CD4-positive, CD25-positive, alpha-beta regulatory T cell (primary cell): ENCODE measurements at regions not wholly inside any gene's neighbourhood (a gene's known extent, or its start where the extent isn't known, plus 50 kb on each side); places are given as distances from the start of the nearest gene placed in this dataset.

Experiments
- ATAC-seq, 2 donors: fragments of 150-1000 bp; cut with Tn5 transposase; one replicate each; pipeline ENCODE4 v1.10.0; 2021; ENCODE audit warnings: low read depth in 2 of 2, moderate number of reproducible peaks in 2 of 2, moderate library complexity in 1 of 2
- DNase-seq, 3 donors: peaks; one replicate each; pipeline versions ENCODE4 v3.0.0 to v3.0.0-alpha.2; 2012 to 2022; ENCODE audit warnings: mixed read lengths in 1 of 3
- H3K27ac ChIP-seq: one replicate; pipeline ENCODE4 v1.7.0; 2013; ENCODE audit warnings: mild to moderate bottlenecking, low read length; ENCODE audit not compliant: insufficient read depth, poor library complexity, severe bottlenecking
- H3K27me3 ChIP-seq: one replicate; pipeline ENCODE4 v1.7.0; 2013; ENCODE audit warnings: low read length; ENCODE audit not compliant: control insufficient read depth, insufficient read depth
- H3K36me3 ChIP-seq: one replicate; pipeline ENCODE4 v1.7.0; 2013; ENCODE audit warnings: mild to moderate bottlenecking, low read length, moderate library complexity; ENCODE audit not compliant: control insufficient read depth, insufficient read depth
- H3K4me1 ChIP-seq: 2 replicates; pipeline ENCODE4 v1.7.0; 2013; ENCODE audit warnings: mild to moderate bottlenecking, low read length; ENCODE audit not compliant: insufficient read depth, control insufficient read depth, poor library complexity, severe bottlenecking
- H3K4me3 ChIP-seq: one replicate; pipeline ENCODE4 v1.7.0; 2013; ENCODE audit warnings: low read depth, mild to moderate bottlenecking, low read length, moderate library complexity
- H3K9me3 ChIP-seq, 2 experiments: 1 replicate in 1 of 2; 2 replicates in 1 of 2; pipeline ENCODE4 v1.7.0; 2013; ENCODE audit warnings: low read length in 2 of 2, mild to moderate bottlenecking in 1 of 2, moderate library complexity in 1 of 2; ENCODE audit not compliant: control insufficient read depth in 2 of 2
- H3K27ac Mint-ChIP-seq, 3 donors: one replicate each; pipeline ENCODE4 v1.8.0; 2020 to 2022; ENCODE audit warnings: mild to moderate bottlenecking in 3 of 3, mixed read lengths in 3 of 3, moderate library complexity in 2 of 3
- H3K27me3 Mint-ChIP-seq: one replicate; pipeline ENCODE4 v1.8.0; 2022; ENCODE audit warnings: mild to moderate bottlenecking, mixed read lengths
- H3K36me3 Mint-ChIP-seq: one replicate; pipeline ENCODE4 v1.8.0; 2020; ENCODE audit warnings: mixed read lengths
- H3K4me1 Mint-ChIP-seq, 4 donors: one replicate each; pipeline ENCODE4 v1.8.0; 2020 to 2022; ENCODE audit warnings: mixed read lengths in 4 of 4, mild to moderate bottlenecking in 1 of 4
- H3K4me3 Mint-ChIP-seq, 4 donors: one replicate each; pipeline ENCODE4 v1.8.0; 2020 to 2022; ENCODE audit warnings: mild to moderate bottlenecking in 4 of 4, mixed read lengths in 4 of 4, moderate library complexity in 3 of 4
- H3K9me3 Mint-ChIP-seq, 7 donors: one replicate each; pipeline ENCODE4 v1.8.0; 2020 to 2022; ENCODE audit warnings: mixed read lengths in 7 of 7, mild to moderate bottlenecking in 3 of 7, moderate library complexity in 2 of 7

DNA sequence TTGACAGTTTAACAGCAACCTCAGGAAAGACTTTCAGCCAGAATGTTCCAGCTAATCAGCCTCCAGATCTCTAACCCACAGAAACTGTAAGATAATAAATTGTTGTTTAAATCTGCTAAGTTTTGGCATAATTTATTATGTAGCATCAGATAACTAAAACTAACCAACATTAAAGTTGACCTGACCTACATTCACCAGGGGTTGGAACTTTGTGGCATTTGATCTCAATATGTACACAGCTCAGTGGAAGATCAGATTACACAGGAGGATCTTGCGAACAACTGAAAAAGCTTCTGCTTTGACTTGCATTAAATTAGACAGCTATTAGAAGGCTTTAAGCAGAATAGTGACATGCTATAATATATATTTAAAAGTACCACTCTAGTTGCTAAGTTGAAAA is 91.4 kb upstream of the POU1F1 start:
- Histone ChIP-seq H3K36me3 (no peaks in the 10 kb centered on the region), H3K4me3 (no peak overlapping the region), H3K27ac (no peak overlapping the region), H3K4me1 (no peaks in the 10 kb centered on the region), H3K9me3 (no peaks in the 10 kb centered on the region), H3K27me3 (peaks cover 3% of the 10 kb centered on the region)
- ATAC-seq (no peak), DNase-seq (no peak)
- Mint-ChIP-seq H3K27me3 (no peaks in the 10 kb centered on the region), H3K27ac (peak overlapping the region in 1 of 3 donors; percentile 27), H3K4me3 (no peak overlapping the region), H3K4me1 (no peaks in the 10 kb centered on the region), H3K9me3 (peaks cover 0 to 1% (median 0%) of the 10 kb centered on the region in 7 donors), H3K36me3 (no peaks in the 10 kb centered on the region)

DNA sequence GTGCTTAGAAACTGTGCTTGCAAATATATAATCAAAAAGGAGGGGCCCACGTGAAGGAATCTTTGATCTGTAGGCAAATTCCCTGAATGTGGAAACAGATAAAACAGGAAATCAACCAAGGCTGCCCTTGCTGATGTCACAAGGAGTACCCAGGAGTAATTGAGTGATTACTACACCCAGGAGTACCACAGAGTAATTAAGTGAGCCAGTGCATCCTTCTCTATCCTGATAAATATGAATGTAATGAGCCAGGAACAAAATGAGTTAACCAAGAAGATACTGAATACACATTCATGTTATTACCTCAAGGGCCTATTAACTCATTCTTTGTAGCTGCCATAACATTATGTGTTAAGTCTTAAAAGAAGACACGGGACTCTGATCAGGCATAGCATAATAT is 87.3 kb upstream of the POU1F1 start:
- Mint-ChIP-seq H3K27ac (no peak overlapping the region), H3K4me1 (peaks cover 0 to 2% (median 0%) of the 10 kb centered on the region in 4 donors), H3K27me3 (no peaks in the 10 kb centered on the region), H3K36me3 (no peaks in the 10 kb centered on the region), H3K4me3 (no peak overlapping the region), H3K9me3 (peaks cover 0 to 4% (median 0%) of the 10 kb centered on the region in 7 donors)
- no peaks in the 10 kb centered on the region for H3K9me3 ChIP-seq
- no peaks in the 10 kb centered on the region for H3K36me3 ChIP-seq
- H3K4me3 ChIP-seq: no peak overlapping the region
- no peaks in the 10 kb centered on the region for H3K4me1 ChIP-seq
- H3K27ac ChIP-seq: no peak overlapping the region
- DNase-seq (no peak), ATAC-seq (no peak)
- H3K27me3 ChIP-seq: peaks cover 3% of the 10 kb centered on the region

DNA sequence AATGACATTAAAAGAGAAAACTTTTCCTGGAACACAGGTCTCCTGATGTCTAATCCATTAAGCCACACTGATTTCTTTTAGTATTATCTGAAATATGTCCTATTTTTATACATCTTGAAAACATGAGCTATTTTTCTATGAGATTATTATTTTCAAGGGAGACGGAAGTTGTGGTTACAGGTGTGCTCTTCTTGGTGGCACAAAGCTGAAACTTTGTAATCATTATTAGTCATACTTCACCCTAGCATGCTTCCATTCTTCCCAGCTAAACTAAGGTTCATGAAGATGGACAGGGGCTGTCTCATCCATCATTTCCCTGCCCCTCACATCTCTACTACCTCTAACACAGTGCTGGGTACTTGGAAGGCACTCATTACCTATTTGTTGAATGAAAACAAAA is 85.6 kb upstream of the POU1F1 start:
- H3K9me3 ChIP-seq: no peaks in the 10 kb centered on the region
- H3K4me1 ChIP-seq: no peaks in the 10 kb centered on the region
- H3K36me3 ChIP-seq: no peaks in the 10 kb centered on the region
- no peak overlapping the region for H3K4me3 ChIP-seq
- no peak for ATAC-seq
- no peak overlapping the region for H3K27ac ChIP-seq
- Mint-ChIP-seq H3K27ac (no peak overlapping the region), H3K36me3 (no peaks in the 10 kb centered on the region), H3K9me3 (peaks cover 0 to 4% (median 0%) of the 10 kb centered on the region in 7 donors), H3K4me1 (peaks cover 0 to 2% (median 0%) of the 10 kb centered on the region in 4 donors), H3K27me3 (no peaks in the 10 kb centered on the region), H3K4me3 (no peak overlapping the region)
- peaks cover 3% of the 10 kb centered on the region for H3K27me3 ChIP-seq
- peak in 1 of 3 donors; percentile 1 for DNase-seq

DNA sequence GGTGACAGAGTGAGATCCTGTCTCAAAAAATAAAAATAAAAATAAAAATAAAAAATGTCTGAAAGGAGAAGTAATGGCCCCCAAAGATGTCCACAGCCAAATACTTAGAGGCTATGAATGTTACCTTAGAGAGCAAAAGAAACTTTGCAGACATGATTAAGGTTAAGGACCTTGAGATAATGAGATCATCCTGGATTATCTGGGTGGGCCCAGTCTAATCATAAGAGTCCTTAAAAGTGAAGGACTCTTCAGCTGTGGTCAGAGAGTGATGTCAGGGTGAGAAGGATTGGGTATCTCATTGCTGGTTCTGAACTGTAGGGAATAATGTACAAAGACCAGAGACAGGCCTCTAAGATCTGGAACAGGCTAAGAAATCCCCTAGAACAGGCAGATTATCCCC is 84.9 kb upstream of the POU1F1 start:
- H3K27me3 Mint-ChIP-seq: no peaks in the 10 kb centered on the region
- peaks cover 0 to 2% (median 0%) of the 10 kb centered on the region in 4 donors for H3K4me1 Mint-ChIP-seq
- Histone ChIP-seq H3K36me3 (no peaks in the 10 kb centered on the region), H3K4me1 (no peaks in the 10 kb centered on the region), H3K9me3 (no peaks in the 10 kb centered on the region), H3K27me3 (peaks cover 3% of the 10 kb centered on the region), H3K4me3 (no peak overlapping the region), H3K27ac (no peak overlapping the region)
- no peaks in the 10 kb centered on the region for H3K36me3 Mint-ChIP-seq
- DNase-seq (no peak), ATAC-seq (no peak)
- peaks cover 0 to 4% (median 0%) of the 10 kb centered on the region in 7 donors for H3K9me3 Mint-ChIP-seq
- H3K27ac Mint-ChIP-seq: peak overlapping the region in 1 of 3 donors; percentile 51
- H3K4me3 Mint-ChIP-seq: no peak overlapping the region

DNA sequence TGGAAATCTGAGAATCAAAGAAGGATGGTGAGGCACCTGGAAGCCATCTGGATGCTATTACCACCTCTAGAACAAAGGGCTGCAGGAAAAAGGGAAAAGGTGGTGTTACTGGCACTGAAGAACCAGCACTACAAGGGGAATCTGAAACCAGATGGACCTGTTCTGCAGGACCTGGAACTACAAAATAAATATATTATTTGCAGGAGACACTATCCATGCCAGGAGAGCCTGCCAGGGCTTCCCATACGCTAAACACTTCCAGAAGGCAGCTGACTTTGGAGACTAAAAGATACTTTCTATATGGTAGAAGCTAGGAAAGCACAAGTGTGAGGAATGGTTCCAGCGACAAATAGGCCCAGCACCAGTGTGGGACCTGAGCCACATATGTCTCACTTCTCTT is 83.4 kb upstream of the POU1F1 start:
- Histone ChIP-seq H3K27ac (no peak overlapping the region), H3K9me3 (no peaks in the 10 kb centered on the region), H3K4me1 (no peaks in the 10 kb centered on the region), H3K27me3 (peaks cover 3% of the 10 kb centered on the region), H3K36me3 (no peaks in the 10 kb centered on the region), H3K4me3 (no peak overlapping the region)
- Mint-ChIP-seq H3K4me3 (no peak overlapping the region), H3K27me3 (peaks cover 5% of the 10 kb centered on the region), H3K9me3 (peaks cover 0 to 4% (median 0%) of the 10 kb centered on the region in 7 donors), H3K36me3 (no peaks in the 10 kb centered on the region), H3K4me1 (peaks cover 0 to 2% (median 0%) of the 10 kb centered on the region in 4 donors), H3K27ac (no peak overlapping the region)
- ATAC-seq (no peak), DNase-seq (no peak)

DNA sequence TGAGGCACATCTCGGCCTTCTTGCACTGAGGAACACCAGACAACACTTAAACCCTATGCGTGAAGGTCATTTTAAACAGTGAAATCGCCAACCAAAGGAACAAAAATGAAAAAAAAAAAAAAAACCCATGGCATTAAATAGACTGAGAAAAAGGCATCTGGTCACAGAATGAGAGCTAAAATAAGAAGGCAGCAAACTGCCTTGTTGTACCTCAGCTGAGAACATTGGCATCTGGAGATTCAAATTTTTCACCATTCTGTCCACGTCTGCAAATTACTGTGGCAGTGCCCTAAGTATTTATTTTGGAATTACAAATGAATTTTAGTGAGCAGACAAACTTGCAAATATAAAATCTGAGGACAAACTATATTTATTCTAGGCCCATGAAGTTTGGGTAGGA is 82.6 kb upstream of the POU1F1 start:
- no peaks in the 10 kb centered on the region for H3K9me3 ChIP-seq
- peaks cover 5% of the 10 kb centered on the region for H3K27me3 Mint-ChIP-seq
- ATAC-seq (no peak), DNase-seq (no peak)
- H3K4me1 ChIP-seq: no peaks in the 10 kb centered on the region
- H3K9me3 Mint-ChIP-seq: peaks cover 0 to 4% (median 0%) of the 10 kb centered on the region in 7 donors
- H3K27me3 ChIP-seq: no peaks in the 10 kb centered on the region
- no peak overlapping the region for H3K4me3 Mint-ChIP-seq
- peaks cover 0 to 2% (median 0%) of the 10 kb centered on the region in 4 donors for H3K4me1 Mint-ChIP-seq
- no peak overlapping the region for H3K4me3 ChIP-seq
- H3K36me3 ChIP-seq: no peaks in the 10 kb centered on the region
- H3K36me3 Mint-ChIP-seq: no peaks in the 10 kb centered on the region
- H3K27ac Mint-ChIP-seq: no peak overlapping the region
- no peak overlapping the region for H3K27ac ChIP-seq

DNA sequence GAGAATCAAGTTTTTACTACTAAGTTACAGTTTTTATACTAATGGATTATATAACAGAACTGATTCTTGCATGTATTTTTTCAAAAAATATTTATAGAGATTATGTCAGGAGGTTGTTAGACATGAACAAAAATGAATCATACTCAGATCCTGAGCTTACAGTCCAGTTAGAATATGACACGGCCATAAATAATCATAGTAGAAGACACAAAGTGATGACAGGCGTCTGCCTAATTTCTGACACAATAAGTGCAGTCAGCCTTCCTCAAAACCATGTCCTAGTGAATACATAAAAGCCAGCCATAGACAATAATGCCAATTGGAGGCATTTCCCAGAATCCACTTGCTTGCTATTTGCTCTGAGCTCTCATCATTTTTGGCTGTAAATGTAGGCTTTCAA is 81.7 kb upstream of the POU1F1 start:
- Histone ChIP-seq H3K36me3 (no peaks in the 10 kb centered on the region), H3K4me3 (no peak overlapping the region), H3K27ac (no peak overlapping the region), H3K9me3 (no peaks in the 10 kb centered on the region), H3K27me3 (peaks cover 3% of the 10 kb centered on the region), H3K4me1 (no peaks in the 10 kb centered on the region)
- Mint-ChIP-seq H3K27ac (no peak overlapping the region), H3K4me3 (no peak overlapping the region), H3K36me3 (no peaks in the 10 kb centered on the region), H3K9me3 (peaks cover 0 to 4% (median 0%) of the 10 kb centered on the region in 7 donors), H3K27me3 (peaks cover 5% of the 10 kb centered on the region), H3K4me1 (peaks cover 0 to 2% (median 0%) of the 10 kb centered on the region in 4 donors)
- ATAC-seq (no peak), DNase-seq (no peak)

DNA sequence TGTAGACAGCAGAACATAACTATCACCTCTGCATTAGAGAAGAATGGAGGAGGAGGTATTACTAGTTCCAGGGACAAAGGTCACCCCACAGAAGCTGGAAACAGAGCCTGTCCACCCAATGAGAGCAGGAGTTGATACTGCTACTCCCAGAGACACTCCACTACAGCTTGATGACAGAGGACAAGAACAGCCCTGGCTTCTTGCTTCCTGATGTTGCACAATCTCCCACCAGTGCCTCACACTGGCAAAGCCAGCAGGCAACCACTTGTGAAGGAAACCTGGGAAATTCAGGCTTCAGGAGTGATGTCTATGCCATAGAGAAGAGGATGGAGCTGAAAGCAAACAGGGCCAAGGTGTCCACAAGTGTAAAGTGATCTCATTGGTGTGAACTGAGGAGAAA is 78.0 kb upstream of the POU1F1 start:
- H3K27me3 ChIP-seq: peaks cover 3% of the 10 kb centered on the region
- Mint-ChIP-seq H3K36me3 (no peaks in the 10 kb centered on the region), H3K27ac (no peak overlapping the region), H3K4me1 (no peaks in the 10 kb centered on the region), H3K9me3 (peaks cover 0 to 2% (median 0%) of the 10 kb centered on the region in 7 donors), H3K27me3 (peaks cover 5% of the 10 kb centered on the region), H3K4me3 (no peak overlapping the region)
- H3K4me3 ChIP-seq: no peak overlapping the region
- no peaks in the 10 kb centered on the region for H3K4me1 ChIP-seq
- no peaks in the 10 kb centered on the region for H3K36me3 ChIP-seq
- H3K27ac ChIP-seq: no peak overlapping the region
- H3K9me3 ChIP-seq: no peaks in the 10 kb centered on the region
- DNase-seq (no peak), ATAC-seq (no peak)
